GM21723 (cell line): ENCODE measurements at regions not wholly inside any gene's neighbourhood (a gene's known extent, or its start where the extent isn't known, plus 50 kb on each side); places are given as distances from the start of the nearest gene placed in this dataset.

ENCODE experiments used
- ATAC-seq: cut with Tn5 transposase; IDR thresholded peaks from one replicate; pipeline ENCODE4 v1.9.1; 2021; ENCODE audit warnings: mild to moderate bottlenecking, moderate library complexity; ENCODE audit not compliant: unreplicated experiment

DNA sequence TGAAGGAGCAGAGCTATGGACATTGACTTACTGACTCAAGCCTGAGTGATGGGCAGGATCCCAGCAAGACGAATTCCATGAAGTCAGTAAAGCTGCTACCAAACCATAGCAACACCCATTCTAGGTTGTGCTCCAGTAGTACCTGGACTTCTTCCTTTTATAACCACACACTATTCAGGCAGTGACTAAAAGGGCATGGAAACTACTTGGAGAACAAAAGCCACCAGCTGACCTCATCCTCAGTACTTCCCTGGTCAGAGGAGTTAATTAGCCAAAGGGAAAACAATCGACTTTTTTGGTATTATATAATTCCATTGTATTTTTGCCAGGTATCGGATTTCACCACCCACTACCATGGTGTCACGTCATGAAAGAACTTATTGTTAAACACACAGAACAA is 237.1 kb downstream of the TTC32 start:
- ATAC-seq, result no peak

- no peak for ATAC-seq
These were observed 242.6 kb downstream of the TTC32 start for GRCh38 chr2:19659024-19659792.

GRCh38 chr2:19656011-19656410 is 245.8 kb downstream of the TTC32 start:
- ATAC-seq, result no peak

GRCh38 chr2:19654310-19655090 is 247.3 kb downstream of the TTC32 start:
- no peak for ATAC-seq

GRCh38 chr2:19653509-19653908 is 248.3 kb downstream of the TTC32 start:
- ATAC-seq, result no peak

GRCh38 chr2:19652811-19653210 is 249.0 kb downstream of the TTC32 start:
- no peak for ATAC-seq

GRCh38 chr2:19651466-19651865 is 250.3 kb downstream of the TTC32 start:
- ATAC-seq, result no peak

DNA sequence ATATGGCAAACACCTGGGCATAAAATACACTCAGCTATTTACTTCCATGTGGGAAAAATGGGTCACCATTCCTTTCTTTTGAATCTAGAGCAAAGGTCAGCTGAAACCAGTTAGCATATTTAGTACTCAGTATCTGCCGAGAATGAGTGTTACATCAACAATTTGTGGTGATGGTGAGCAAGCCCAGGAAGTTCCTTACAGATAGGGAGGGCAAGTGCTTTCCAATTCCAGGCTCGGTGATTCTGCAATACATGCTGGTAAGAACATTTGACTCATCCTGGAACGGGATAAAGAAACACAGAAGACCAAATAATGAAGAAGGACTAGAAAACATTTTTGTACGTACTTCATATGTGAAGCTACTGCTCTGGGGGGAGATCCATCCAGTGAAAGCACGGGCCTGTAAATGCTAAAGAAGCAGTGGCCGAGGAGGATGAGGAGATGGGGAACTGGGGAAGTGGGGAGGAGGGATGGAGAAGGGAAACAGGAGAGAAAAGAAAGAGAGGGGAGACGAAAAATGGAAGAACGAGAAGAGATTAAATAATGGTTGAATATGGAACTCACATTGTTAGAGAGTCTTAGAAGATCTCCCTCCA is 251.9 kb downstream of the TTC32 start:
- no peak for ATAC-seq

- ATAC-seq, result no peak
These were observed 252.6 kb downstream of the TTC32 start for GRCh38 chr2:19649142-19649541.

GRCh38 chr2:19648583-19648982 is 253.2 kb downstream of the TTC32 start:
- ATAC-seq, result no peak

- ATAC-seq, result no peak
These were observed 254.8 kb downstream of the TTC32 start for GRCh38 chr2:19646987-19647386.

- ATAC-seq, result no peak
These were observed 257.0 kb downstream of the TTC32 start for GRCh38 chr2:19644763-19645162.

- peak; percentile 86 for ATAC-seq
These were observed 258.7 kb downstream of the TTC32 start for GRCh38 chr2:19643117-19643518.

DNA sequence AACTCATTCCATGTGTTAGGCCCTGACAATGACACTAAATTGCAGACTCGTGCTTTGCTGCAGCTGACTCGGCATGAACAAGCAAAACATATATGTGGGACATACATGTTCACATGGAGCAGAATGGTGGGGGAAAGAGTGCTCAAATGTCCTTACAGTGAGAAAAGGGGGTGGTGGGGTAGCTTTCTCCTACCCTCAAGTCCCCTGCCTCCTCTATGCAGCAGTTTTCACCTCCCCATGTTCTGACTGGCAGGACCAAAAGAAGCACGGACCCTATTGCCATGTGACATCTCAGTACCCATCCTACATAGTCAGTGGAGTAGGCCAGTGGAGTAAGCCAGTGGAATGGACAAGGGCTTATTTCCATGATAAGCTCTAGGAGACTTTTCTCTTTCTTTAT is 259.3 kb downstream of the TTC32 start:
- ATAC-seq, result no peak

DNA sequence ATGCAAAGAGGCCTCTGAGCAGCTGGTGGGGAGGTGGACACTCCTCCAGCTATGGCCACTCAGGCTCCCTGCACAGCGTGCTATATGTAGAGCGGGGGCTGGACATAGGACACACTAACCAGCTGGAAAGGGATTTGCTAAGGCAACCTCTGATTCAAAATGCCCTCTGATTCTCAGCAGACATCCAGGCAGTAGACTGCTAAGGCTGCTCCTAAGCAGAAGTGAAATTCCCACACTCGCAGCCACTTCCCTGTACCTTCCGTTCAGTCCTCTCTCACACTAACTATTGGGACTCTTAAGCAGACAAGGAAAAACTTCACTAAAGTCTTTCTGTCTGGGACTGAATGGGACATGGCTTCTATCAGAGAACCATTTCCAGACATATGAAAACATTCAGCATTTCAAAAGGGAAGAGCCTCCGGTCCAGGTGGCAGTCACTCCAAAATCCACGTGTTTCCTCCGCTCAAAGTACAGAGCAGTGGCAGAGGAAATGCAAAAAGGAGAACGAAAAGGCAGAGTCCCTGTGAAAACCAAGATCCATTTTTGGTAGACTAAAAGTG is 265.8 kb downstream of the TTC32 start:
- no peak for ATAC-seq

DNA sequence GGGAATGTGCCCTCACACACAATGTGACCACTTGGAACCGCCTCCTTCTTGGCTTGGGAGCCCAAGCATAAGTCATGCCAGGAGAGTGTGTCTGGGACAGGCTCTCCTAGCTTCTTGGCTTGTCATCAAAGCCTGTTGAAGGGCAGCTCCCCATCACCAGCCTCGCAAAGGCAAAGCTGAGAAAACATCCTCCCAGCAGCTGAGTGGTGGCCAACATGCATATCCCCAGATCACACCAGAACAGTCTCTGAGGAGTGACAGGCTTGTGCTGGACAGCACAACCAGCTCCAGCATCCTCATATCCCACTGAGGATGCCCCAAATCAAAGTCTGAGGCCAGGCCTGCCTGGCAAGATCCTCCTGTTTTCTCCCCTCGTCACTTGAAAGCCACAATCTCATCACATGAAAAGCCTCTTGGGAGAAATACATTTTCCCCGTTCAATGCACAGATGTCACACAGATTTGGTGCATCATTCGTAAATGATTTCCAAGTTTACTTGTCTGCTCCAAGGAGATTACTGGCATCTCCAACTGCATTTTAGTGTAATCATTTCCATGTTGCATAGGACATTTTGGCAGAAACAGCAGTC is 269.3 kb downstream of the TTC32 start:
- no peak for ATAC-seq

- ATAC-seq, result no peak
These were observed 269.9 kb downstream of the TTC32 start for GRCh38 chr2:19631871-19632270.

GRCh38 chr2:19630921-19631320 is 270.9 kb downstream of the TTC32 start:
- ATAC-seq, result no peak

- no peak for ATAC-seq
These were observed 268.9 kb upstream of the OSR1 start for GRCh38 chr2:19627359-19627758.

- ATAC-seq, result no peak
These were observed 265.1 kb upstream of the OSR1 start for GRCh38 chr2:19623488-19623887.

- no peak for ATAC-seq
These were observed 258.9 kb upstream of the OSR1 start for GRCh38 chr2:19617257-19617848.
